Loucy (cell line): ENCODE measurements at regions not wholly inside any gene's neighbourhood (a gene's known extent, or its start where the extent isn't known, plus 50 kb on each side); places are given as distances from the start of the nearest gene placed in this dataset.
"Not testable (repeated sequence)": the region's sequence is repeated elsewhere in the genome, so short reads cannot be mapped to it uniquely, and the experiment has no call there.

Experiments used
- CTCF ChIP-seq: fragments of 200-600 bp; sonication (generic); conservative IDR thresholded peaks from 2 replicates; pipeline ENCODE4 v1.5.1; 2014; ENCODE audit warnings: mild to moderate bottlenecking, antibody characterized with exemption, low read length
- EZH2phosphoT487 ChIP-seq: fragments of 200-600 bp; IDR thresholded peaks from 2 replicates; pipeline ENCODE4 v1.6.1; 2018; ENCODE audit warnings: antibody characterized with exemption, mild to moderate bottlenecking, moderate library complexity, borderline replicate concordance

- TF ChIP-seq CTCF, EZH2phosphoT487: not testable (repeated sequence)
Measured at GRCh38 chr6:99702287-99702686, 95.7 kb downstream of the PRDM13 start.
